ENCODE measurements at regions not wholly inside any gene's neighbourhood (a gene's known extent, or its start where the extent isn't known, plus 50 kb on each side); places are given as distances from the start of the nearest gene placed in this dataset.
"Not testable (repeated sequence)": the region's sequence is repeated elsewhere in the genome, so short reads cannot be mapped to it uniquely, and the experiment has no call there.

DNA sequence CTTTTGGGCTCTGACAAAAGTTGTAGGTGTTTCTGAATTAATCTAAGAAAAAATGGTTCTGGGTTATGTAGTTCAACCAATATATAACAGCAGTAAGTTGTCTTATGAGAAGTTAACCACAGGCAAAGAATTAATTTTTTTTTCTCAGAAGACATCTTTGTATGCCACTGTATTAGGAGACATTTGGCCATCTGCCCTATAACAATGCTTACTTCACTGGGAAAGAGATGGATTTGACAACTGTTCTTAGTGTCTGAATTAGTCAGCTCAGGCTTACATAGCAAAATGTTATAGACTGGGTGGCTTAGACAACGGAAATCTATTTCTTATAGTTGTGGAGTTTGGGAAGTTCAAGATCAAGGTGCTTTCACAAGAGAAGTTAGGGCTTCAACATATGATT lies 508.1 kb downstream of the STIM2 start:
- no peak for DNase-seq

GRCh38 chr4:27381815-27382214 lies 521.2 kb downstream of the STIM2 start:
- DNase-seq: no peak

DNA sequence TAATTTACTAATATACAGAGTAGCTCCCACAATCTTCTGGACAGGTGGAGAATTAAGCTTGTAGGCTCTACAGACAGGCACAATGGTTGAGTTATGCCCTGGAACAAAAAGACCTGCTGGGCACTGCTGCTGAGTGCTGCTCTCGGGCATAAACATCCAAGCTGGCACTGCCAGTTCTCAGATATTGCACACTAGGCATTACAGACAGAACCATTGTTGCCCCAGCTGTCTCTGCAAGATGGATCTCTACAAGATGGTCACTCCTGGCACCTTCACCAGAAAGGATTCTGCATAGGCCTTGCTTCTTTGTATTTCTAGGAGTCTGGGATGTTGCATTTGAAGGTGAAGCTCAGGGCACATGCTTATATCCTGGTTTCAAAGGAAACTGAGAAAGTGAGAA lies 527.1 kb downstream of the STIM2 start:
- no peak for DNase-seq

- DNase-seq: no peak
These were observed 537.2 kb downstream of the STIM2 start for GRCh38 chr4:27397886-27398285.

GRCh38 chr4:27398631-27399310 lies 538.1 kb downstream of the STIM2 start:
- DNase-seq: no peak

GRCh38 chr4:27407616-27408015 lies 547.0 kb downstream of the STIM2 start:
- DNase-seq: no peak

DNA sequence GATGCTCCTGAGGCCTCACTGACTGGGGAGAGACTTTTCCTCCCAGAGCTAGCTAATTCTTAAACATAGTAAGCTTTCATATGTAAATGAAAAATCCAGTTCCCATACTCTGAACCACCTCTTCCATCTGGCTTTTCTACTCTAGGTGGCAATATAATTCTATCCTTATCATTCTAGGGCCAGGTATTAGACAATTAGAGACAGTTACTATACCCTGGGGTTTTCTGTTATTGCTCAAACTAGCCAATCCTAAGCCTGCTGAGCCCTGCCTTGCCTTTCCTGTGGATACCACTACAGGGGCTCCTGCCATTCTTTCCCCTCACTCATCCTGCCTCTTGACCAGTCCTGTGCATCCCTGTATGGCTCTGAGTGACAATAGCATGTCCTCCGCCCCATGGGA lies 552.0 kb downstream of the STIM2 start:
- no peak for DNase-seq

GRCh38 chr4:27414887-27415731 lies 554.5 kb downstream of the STIM2 start:
- no peak for DNase-seq

DNA sequence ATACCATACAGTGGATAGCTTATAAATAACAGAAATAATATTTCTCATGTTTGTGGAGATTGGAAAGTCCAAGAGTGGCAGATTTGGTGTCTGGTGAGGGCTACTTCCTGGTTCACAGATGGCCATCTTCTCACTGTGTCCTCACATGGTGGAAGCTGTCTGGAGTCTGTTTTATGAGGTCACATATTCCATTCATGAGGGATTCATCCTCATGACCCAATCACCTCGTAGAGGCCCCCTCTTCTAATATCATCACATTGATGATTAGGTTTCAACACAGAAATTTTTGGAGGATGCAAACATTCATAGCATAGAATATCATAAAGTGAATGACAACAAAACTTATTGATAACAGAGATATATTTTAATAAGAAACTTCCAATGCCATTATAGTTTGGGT lies 568.0 kb downstream of the STIM2 start:
- DNase-seq: no peak

GRCh38 chr4:27429364-27429871 lies 568.8 kb downstream of the STIM2 start:
- no peak for DNase-seq

GRCh38 chr4:27442146-27442545 lies 581.5 kb downstream of the STIM2 start:
- DNase-seq: no peak

DNA sequence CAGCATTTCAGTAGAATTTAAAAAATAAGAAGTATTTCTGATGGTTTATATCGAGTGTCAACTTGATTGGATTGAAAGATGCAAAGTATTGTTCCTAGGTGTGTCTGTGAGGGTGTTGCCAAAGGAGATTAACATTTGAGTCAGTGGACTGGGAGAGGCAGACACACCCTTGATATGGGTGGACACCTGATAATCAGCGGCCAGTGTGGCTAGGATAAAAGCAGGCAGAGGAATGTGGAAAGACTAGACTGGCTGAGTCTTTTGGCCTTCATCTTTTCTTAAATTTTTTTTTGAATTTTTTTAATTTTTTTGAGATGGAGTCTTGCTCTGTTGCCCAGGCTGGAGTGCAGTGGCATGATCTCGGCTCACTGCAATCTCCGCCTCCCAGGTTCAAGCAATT lies 582.0 kb downstream of the STIM2 start:
- not testable (repeated sequence) for DNase-seq

DNA sequence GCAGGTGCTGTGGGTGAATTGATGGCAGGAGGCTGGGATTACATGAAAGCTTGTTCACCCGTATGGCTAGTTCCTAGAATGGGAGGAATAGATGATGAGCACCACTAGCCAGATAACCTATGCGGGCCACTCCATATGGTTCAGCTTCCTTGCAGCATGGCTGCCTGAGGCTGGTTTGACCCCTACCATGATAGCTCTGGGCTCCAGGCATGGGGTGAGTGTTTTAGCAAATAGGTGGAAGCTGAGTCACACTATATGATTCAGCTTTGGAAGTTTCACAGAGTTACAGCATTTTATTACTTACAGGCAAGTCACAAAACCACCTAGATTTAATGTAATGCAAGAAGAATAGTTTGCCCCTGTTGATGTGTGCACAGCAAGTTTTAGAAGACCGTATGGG lies 603.2 kb downstream of the STIM2 start:
- DNase-seq: no peak

- DNase-seq: no peak
These were observed 606.7 kb downstream of the STIM2 start for GRCh38 chr4:27467351-27467750.

- no peak for DNase-seq
These were observed 611.7 kb downstream of the STIM2 start for GRCh38 chr4:27472364-27472763.

- DNase-seq: no peak
These were observed 614.0 kb downstream of the STIM2 start for GRCh38 chr4:27474691-27475090.

DNA sequence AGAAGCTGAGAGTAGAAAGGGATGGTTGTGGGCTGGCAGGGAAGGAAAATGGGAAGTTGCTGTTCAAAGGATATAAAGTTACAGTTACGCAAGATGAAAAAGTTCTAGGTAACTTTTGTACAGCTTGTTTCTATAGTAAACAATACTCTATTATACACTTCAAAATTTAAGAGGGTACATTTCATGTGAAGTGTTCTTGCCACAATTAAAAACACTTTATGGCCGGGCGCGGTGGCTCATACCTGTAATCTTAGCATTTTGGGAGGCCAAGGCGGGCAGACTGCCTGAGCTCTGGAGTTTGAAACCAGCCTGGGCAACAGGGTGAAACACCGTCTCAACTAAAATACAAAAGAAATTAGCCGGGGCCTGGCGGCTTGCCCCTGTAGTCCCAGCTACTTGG lies 623.6 kb downstream of the STIM2 start:
- no peak for DNase-seq

DNA sequence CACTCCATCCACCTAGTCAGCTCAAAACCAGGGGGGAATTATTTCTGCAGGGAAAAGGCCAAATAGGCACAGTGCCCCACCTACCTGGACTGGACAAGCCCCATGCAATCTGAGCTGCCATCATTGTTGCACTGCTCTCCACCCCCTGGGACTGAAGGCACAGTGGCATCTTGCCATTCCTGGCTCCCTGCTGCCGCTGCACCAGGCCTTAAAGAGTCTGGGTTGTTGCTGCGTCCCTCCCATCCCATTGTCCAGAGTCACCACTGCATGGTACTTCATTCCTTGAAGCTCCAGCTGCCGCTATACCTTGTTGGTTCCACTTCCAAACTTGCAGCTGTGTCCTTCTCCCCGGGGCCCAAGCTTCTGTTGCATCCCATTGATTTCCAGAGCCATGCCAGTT lies 629.7 kb downstream of the STIM2 start:
- no peak for DNase-seq

GRCh38 chr4:27490766-27491165 lies 630.1 kb downstream of the STIM2 start:
- DNase-seq: no peak

DNA sequence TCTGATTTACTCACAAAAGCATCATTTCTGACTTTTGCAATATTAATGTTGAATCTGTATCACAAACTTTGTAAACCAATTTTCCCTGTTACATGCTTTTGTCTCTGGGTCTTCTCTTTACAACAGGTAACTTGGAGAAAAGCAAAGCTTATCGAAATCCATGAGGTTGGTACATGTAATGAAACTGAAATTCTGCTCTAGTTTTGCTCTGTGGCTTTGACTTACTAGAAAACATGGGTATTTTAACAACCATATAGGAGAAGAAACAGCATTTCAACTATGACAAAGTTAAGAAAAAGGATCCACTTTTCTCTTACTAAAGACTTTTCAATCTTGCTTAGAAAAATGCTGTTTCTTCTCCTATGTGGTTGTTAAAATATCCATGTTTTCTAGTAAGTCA lies 645.8 kb downstream of the STIM2 start:
- no peak for DNase-seq

GRCh38 chr4:27514711-27515110 lies 654.1 kb downstream of the STIM2 start:
- no peak for DNase-seq

DNA sequence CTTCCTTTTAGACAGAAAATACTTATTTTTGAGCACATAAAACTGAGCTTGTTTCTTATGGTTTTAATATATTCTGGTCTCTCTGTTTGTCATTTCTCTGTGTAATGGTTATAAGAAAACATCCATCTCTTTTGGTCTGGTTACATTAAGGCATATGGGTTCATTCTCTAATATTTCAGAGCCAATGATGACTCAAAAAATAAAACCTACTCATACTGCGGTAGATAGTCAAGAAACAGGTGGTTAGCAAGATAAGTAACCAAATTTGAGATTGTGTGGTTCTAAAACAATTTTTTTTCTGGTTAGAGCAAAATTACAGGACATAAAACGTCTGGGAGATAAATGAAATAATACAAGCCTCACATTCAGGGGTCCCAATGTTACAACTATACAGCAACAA lies 654.5 kb downstream of the STIM2 start:
- no peak for DNase-seq

- no peak for DNase-seq
These were observed 658.2 kb downstream of the STIM2 start for GRCh38 chr4:27518876-27519275.

DNA sequence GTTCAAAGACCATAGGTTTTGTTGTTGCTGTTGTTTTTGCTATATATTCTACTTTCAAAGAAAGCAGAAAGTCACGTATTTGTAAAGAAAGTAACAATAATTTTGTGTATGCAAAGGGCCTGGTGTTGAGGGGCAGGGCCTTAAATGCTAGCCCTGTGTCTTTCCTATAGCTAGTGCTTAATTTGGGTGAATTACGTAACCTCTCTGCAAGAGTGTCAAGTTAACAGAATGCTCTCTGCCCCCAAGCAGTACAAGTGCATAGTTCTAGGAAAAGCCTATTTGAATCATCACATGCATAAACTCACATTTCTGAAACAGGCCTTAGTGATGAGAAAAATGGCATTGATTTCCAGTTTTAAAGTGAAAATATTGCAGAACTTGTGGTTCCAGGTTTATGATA lies 663.6 kb downstream of the STIM2 start:
- no peak for DNase-seq
